ENCODE measurements at regions not wholly inside any gene's neighbourhood (a gene's known extent, or its start where the extent isn't known, plus 50 kb on each side); places are given as distances from the start of the nearest gene placed in this dataset.

- TF ChIP-seq EZH2 (IDR thresholded peaks at IDR 0.05) (no peak), POLR2AphosphoS5 (IDR thresholded peaks at IDR 0.05; ENCODE audit: borderline replicate concordance, low read depth, low read length) (no peak)
These were observed 513.8 kb downstream of the RPL10L start for GRCh38 chr14:46137786-46138185.
